H1 (cell line): ENCODE measurements at regions not wholly inside any gene's neighbourhood (a gene's known extent, or its start where the extent isn't known, plus 50 kb on each side); places are given as distances from the start of the nearest gene placed in this dataset.

Source experiments
- ATF2 ChIP-seq: IDR thresholded peaks from 2 replicates; pipeline ENCODE4 v1.6.1; 2012; ENCODE audit warnings: low read length, inconsistent platforms
- BRCA1 ChIP-seq: IDR thresholded peaks from 2 replicates; pipeline ENCODE4 v1.6.1; 2012; ENCODE audit warnings: low read depth, low read length, improper control_type of control experiment
- CEBPB ChIP-seq: IDR thresholded peaks from 2 replicates; pipeline ENCODE4 v1.6.1; 2012; ENCODE audit warnings: low read depth, low read length
- CTCF ChIP-seq, 3 experiments: IDR thresholded peaks; 1 replicate in 2 of 3; 2 replicates in 1 of 3; pipeline versions ENCODE4 v1.5.1 to v1.6.1; 2011; ENCODE audit warnings: low read length in 3 of 3, mild to moderate bottlenecking in 3 of 3, inconsistent platforms in 2 of 3, low read depth in 1 of 3, moderate library complexity in 1 of 3; ENCODE audit not compliant: insufficient read depth in 1 of 3; ENCODE audit errors: control extremely low read depth in 1 of 3
- EP300 ChIP-seq, 2 experiments: IDR thresholded peaks; 1 replicate in 1 of 2; 2 replicates in 1 of 2; pipeline ENCODE4 v1.6.1; 2011 to 2012; ENCODE audit warnings: low read depth in 2 of 2, low read length in 2 of 2, mild to moderate bottlenecking in 2 of 2, borderline replicate concordance in 1 of 2, inconsistent platforms in 1 of 2, moderate library complexity in 1 of 2
- KDM1A ChIP-seq: fragments of 200-600, 300-600 bp; sonication (generic); IDR thresholded peaks from 2 replicates; pipeline ENCODE4 v1.7.1; 2016; ENCODE audit warnings: mild to moderate bottlenecking, low read length, borderline replicate concordance
- KDM5A ChIP-seq: fragments of 200-600 bp; IDR thresholded peaks from 2 replicates; pipeline ENCODE4 v1.7.1; 2012; ENCODE audit warnings: mild to moderate bottlenecking, low read length, inconsistent platforms, mixed read lengths
- MAX ChIP-seq: IDR thresholded peaks from 2 replicates; pipeline ENCODE4 v1.6.1; 2012; ENCODE audit warnings: inconsistent platforms
- POLR2A ChIP-seq, 2 experiments: IDR thresholded peaks; 1 replicate in 1 of 2; 2 replicates in 1 of 2; pipeline ENCODE4 v1.6.1; 2011; ENCODE audit warnings: low read depth in 2 of 2, low read length in 2 of 2, mild to moderate bottlenecking in 2 of 2; ENCODE audit errors: control extremely low read depth in 1 of 2
- RFX5 ChIP-seq: IDR thresholded peaks from 2 replicates; pipeline ENCODE4 v1.6.1; 2011; ENCODE audit warnings: low read depth, low read length, improper control_type of control experiment, borderline replicate concordance
- SIN3A ChIP-seq, 2 experiments: IDR thresholded peaks in 1 of 2; conservative IDR thresholded peaks in 1 of 2; 2 replicates each; pipeline ENCODE4 v1.6.1; 2011 to 2012; ENCODE audit warnings: low read length in 2 of 2, improper control_type of control experiment in 1 of 2, low read depth in 1 of 2, mild to moderate bottlenecking in 1 of 2
- TAF1 ChIP-seq: IDR thresholded peaks from 2 replicates; pipeline ENCODE4 v1.6.1; 2011; ENCODE audit warnings: mild to moderate bottlenecking, low read depth, low read length
- TBP ChIP-seq: IDR thresholded peaks from 2 replicates; pipeline ENCODE4 v1.6.1; 2011; ENCODE audit warnings: low read depth, low read length, improper control_type of control experiment

GRCh38 chr21:38202811-38203210 is 54.0 kb upstream of the KCNJ15 start:
- no peak for TF ChIP-seq CTCF (IDR thresholded peaks at IDR 0.05; ENCODE audit: control extremely low read depth in 1 of 3, insufficient read depth in 1 of 3, low read depth in 1 of 3, low read length in 3 of 3)
- no peak for TF ChIP-seq KDM1A
- no peak for TF ChIP-seq RFX5
- TF ChIP-seq TAF1: no peak
- no peak for TF ChIP-seq POLR2A (IDR thresholded peaks at IDR 0.05; ENCODE audit: control extremely low read depth in 1 of 2, low read depth in 2 of 2, low read length in 2 of 2)
- TF ChIP-seq CEBPB: no peak
- no peak for TF ChIP-seq KDM5A
- no peak for TF ChIP-seq ATF2
- TF ChIP-seq MAX: no peak
- TF ChIP-seq BRCA1: no peak
- no peak for TF ChIP-seq EP300 (IDR thresholded peaks at IDR 0.05; ENCODE audit: borderline replicate concordance in 1 of 2, low read depth in 2 of 2, low read length in 2 of 2)
- no peak for TF ChIP-seq TBP
- TF ChIP-seq SIN3A (conservative IDR thresholded peaks at IDR 0.05 in 1 of 2, IDR thresholded peaks at IDR 0.05 in 1 of 2; ENCODE audit: low read depth in 1 of 2, low read length in 2 of 2): no peak
